ENCODE measurements at regions not wholly inside any gene's neighbourhood (a gene's known extent, or its start where the extent isn't known, plus 50 kb on each side); places are given as distances from the start of the nearest gene placed in this dataset.
"Not testable (repeated sequence)": the region's sequence is repeated elsewhere in the genome, so short reads cannot be mapped to it uniquely, and the experiment has no call there.

GRCh38 chr10:65275296-65275695 lies 1650.5 kb upstream of the LRRTM3 start:
- TF ChIP-seq, protein P1, sequence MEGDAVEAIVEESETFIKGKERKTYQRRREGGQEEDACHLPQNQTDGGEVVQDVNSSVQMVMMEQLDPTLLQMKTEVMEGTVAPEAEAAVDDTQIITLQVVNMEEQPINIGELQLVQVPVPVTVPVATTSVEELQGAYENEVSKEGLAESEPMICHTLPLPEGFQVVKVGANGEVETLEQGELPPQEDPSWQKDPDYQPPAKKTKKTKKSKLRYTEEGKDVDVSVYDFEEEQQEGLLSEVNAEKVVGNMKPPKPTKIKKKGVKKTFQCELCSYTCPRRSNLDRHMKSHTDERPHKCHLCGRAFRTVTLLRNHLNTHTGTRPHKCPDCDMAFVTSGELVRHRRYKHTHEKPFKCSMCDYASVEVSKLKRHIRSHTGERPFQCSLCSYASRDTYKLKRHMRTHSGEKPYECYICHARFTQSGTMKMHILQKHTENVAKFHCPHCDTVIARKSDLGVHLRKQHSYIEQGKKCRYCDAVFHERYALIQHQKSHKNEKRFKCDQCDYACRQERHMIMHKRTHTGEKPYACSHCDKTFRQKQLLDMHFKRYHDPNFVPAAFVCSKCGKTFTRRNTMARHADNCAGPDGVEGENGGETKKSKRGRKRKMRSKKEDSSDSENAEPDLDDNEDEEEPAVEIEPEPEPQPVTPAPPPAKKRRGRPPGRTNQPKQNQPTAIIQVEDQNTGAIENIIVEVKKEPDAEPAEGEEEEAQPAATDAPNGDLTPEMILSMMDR (IDR thresholded peaks at IDR 0.05; ENCODE audit: borderline replicate concordance, insufficient read depth, low read depth, low read length) = no peak
- H3K4me3 ChIP-seq (ENCODE audit: low read depth, low read length) = no peak overlapping the region

DNA sequence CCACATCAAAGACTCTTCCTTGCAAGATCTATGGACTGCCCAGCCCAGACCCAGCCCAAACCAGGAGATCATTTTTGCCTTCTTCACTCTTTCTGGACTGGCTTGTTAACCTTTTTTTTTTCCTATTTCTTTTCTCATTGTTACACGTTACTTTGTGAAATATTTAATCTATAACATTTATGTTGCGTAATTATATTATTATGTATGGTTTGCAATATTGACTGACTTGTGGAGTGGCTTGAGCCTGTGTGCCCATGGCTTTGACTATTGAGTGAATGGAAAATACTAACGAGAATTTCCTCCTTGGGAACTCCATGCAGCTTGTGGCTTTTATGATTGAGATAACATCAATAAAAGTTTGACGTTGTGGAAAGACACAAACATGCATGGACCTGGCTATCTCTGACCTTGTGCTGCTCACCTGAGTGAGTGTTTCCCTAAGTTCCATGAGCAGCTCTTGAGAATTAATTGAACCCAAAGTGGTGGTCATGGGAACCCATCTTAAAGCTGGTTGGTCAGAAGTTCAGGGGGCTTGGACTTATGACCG lies 1641.3 kb upstream of the LRRTM3 start:
- TF ChIP-seq, protein P1 (IDR thresholded peaks at IDR 0.05; ENCODE audit: borderline replicate concordance, insufficient read depth, low read depth, low read length) = no peak

GRCh38 chr10:65285726-65286125 lies 1640.1 kb upstream of the LRRTM3 start:
- H3K4me3 ChIP-seq (ENCODE audit: low read depth, low read length) = not testable (repeated sequence)

More for the DNA sequence above, 1641.3 kb upstream of the LRRTM3 start:
- no peak overlapping the region for H3K4me3 ChIP-seq (ENCODE audit: low read depth, low read length)

- TF ChIP-seq, protein P1 (IDR thresholded peaks at IDR 0.05; ENCODE audit: borderline replicate concordance, insufficient read depth, low read depth, low read length) = no peak
- no peak overlapping the region for H3K4me3 ChIP-seq (ENCODE audit: low read depth, low read length)
Measured at GRCh38 chr10:65291286-65291685, 1634.5 kb upstream of the LRRTM3 start.

DNA sequence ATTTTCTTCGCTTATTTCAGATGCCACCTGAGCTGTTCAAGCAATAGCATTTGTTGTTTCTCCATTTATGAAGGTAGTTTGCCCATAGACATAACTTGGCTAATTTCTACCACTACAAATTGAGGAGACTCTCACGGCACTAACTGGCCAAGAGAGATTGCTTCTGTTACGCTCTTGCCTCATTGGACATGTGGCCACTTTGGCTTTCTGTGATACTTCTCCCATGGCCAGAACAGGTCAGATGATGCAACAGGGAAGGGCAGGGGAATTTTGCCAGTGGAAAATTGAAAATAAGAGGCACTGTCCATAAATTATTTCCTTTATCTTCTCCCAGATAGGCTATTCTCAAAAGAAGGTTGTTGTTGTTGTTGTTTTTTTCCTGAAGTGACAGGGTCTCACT lies 1633.3 kb upstream of the LRRTM3 start:
- H3K4me3 ChIP-seq (ENCODE audit: low read depth, low read length) = no peak overlapping the region
- TF ChIP-seq, protein P1 (IDR thresholded peaks at IDR 0.05; ENCODE audit: borderline replicate concordance, insufficient read depth, low read depth, low read length) = no peak

DNA sequence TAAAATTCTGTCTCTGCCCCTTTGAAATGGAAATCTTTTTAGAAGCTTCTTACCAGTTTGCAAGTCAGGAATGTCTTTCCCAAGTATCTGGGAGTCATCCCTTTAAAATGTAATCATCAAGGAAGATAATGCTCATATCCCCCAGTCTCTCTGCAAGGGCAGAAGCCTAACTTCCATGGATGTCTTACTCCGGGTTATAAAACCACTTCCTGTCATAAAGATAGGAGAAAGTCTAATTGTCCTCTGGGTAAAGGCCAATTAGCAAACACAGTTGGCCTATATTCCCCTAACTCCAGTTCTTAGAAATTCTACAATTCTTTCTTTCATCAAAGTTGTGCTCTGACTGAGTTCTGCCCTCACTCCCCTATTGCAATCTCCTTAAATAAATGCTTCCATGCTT lies 1631.5 kb upstream of the LRRTM3 start:
- H3K4me3 ChIP-seq (ENCODE audit: low read depth, low read length) = no peak overlapping the region
- TF ChIP-seq, protein P1 (IDR thresholded peaks at IDR 0.05; ENCODE audit: borderline replicate concordance, insufficient read depth, low read depth, low read length) = no peak

DNA sequence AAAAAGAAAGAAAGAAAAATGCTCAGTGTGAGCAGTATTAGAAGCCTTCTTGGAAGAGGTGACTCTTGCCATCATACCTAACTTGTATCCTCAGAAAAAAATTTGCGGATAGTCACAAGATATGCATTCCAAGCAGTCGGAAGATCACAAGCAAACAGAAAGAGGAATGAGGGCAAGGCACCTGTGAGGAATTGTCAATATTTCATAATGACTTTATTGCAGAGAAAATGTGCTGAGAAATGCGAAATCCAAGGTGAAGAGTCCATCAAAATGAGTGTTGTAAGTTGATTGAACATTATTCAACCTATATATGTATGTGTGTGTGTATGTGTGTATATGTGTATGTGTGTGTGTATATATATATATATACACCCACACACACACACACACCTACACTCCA lies 1624.7 kb upstream of the LRRTM3 start:
- TF ChIP-seq, protein P1 (IDR thresholded peaks at IDR 0.05; ENCODE audit: borderline replicate concordance, insufficient read depth, low read depth, low read length) = no peak
- no peak overlapping the region for H3K4me3 ChIP-seq (ENCODE audit: low read depth, low read length)

DNA sequence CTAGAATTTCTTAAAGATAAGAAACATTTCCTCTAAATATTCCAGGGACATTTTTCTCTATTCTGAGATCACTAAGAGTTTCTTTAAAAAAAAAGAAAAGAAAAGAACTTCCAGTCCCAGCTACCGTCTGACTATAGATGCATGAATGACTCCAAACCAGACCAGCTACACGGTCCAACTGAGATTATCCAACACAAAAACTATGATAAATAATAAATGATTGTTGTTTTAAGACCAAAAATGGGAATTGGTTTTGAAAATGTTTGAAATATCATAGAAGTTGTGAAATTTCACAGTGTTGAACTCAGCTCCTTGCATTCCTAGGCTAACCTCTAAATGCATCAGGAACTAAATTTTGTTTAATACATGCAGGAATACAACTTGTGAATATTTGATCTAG lies 1619.6 kb upstream of the LRRTM3 start:
- no peak overlapping the region for H3K4me3 ChIP-seq (ENCODE audit: low read depth, low read length)
- TF ChIP-seq, protein P1 (IDR thresholded peaks at IDR 0.05; ENCODE audit: borderline replicate concordance, insufficient read depth, low read depth, low read length) = no peak

Data from GM12875 (cell line).